ENCODE measurements at regions not wholly inside any gene's neighbourhood (a gene's known extent, or its start where the extent isn't known, plus 50 kb on each side); places are given as distances from the start of the nearest gene placed in this dataset.

- no peak for TF ChIP-seq CTCF (IDR thresholded peaks at IDR 0.05)
- no peak for TF ChIP-seq CEBPB (IDR thresholded peaks at IDR 0.05)
- TF ChIP-seq RAD21 (conservative IDR thresholded peaks at IDR 0.05 in 1 of 2, IDR thresholded peaks at IDR 0.05 in 1 of 2) = no peak
- TF ChIP-seq GATA3 (IDR thresholded peaks at IDR 0.05; ENCODE audit: borderline replicate concordance) = no peak
- TF ChIP-seq HMGXB4 (CRISPR knock-in tag; IDR thresholded peaks at IDR 0.05; ENCODE audit: borderline replicate concordance) = no peak
- TF ChIP-seq POLR2A (IDR thresholded peaks at IDR 0.05; ENCODE audit: low read length) = no peak
- no peak for TF ChIP-seq SREBF2 (IDR thresholded peaks at IDR 0.05)
- no peak for TF ChIP-seq JUN (IDR thresholded peaks at IDR 0.05)
- no peak for TF ChIP-seq MAZ (IDR thresholded peaks at IDR 0.05; ENCODE audit: borderline replicate concordance, low read depth, low read length)
- TF ChIP-seq MYC (IDR thresholded peaks at IDR 0.05; ENCODE audit: borderline replicate concordance, low read length) = no peak
- no peak for TF ChIP-seq CBX2 (IDR thresholded peaks at IDR 0.05; ENCODE audit: borderline replicate concordance, low read depth)
These were observed 80.5 kb upstream of the FGFR2 start for GRCh38 chr10:121678631-121679174.

All from A549 (cell line).